HG03439 (cell line): ENCODE measurements at regions not wholly inside any gene's neighbourhood (a gene's known extent, or its start where the extent isn't known, plus 50 kb on each side); places are given as distances from the start of the nearest gene placed in this dataset.

Experiments used
- ATAC-seq: cut with Tn5 transposase; IDR thresholded peaks from one replicate; pipeline ENCODE4 v1.9.1; 2021; ENCODE audit warnings: mild to moderate bottlenecking, moderate library complexity; ENCODE audit not compliant: unreplicated experiment

GRCh38 chr4:65868096-65868824 lies 198.0 kb upstream of the EPHA5 start:
- no peak for ATAC-seq

- ATAC-seq, result no peak
Measured at GRCh38 chr4:65865489-65865888, 195.2 kb upstream of the EPHA5 start.

GRCh38 chr4:65861993-65862392 lies 191.7 kb upstream of the EPHA5 start:
- ATAC-seq, result no peak

GRCh38 chr4:65845199-65845773 lies 175.0 kb upstream of the EPHA5 start:
- no peak for ATAC-seq

- no peak for ATAC-seq
Measured at GRCh38 chr4:65839164-65839931, 169.1 kb upstream of the EPHA5 start.

- ATAC-seq, result no peak
Measured at GRCh38 chr4:65834707-65835106, 164.4 kb upstream of the EPHA5 start.

GRCh38 chr4:65831828-65832227 lies 161.5 kb upstream of the EPHA5 start:
- ATAC-seq, result no peak

GRCh38 chr4:65825116-65825753 lies 154.9 kb upstream of the EPHA5 start:
- no peak for ATAC-seq

GRCh38 chr4:65819192-65819591 lies 148.9 kb upstream of the EPHA5 start:
- ATAC-seq, result no peak

- no peak for ATAC-seq
Measured at GRCh38 chr4:65805936-65806335, 135.6 kb upstream of the EPHA5 start.

GRCh38 chr4:65799513-65799912 lies 129.2 kb upstream of the EPHA5 start:
- ATAC-seq, result no peak

- no peak for ATAC-seq
Measured at GRCh38 chr4:65798498-65799127, 128.3 kb upstream of the EPHA5 start.

GRCh38 chr4:65791812-65792308 lies 121.6 kb upstream of the EPHA5 start:
- no peak for ATAC-seq

GRCh38 chr4:65791111-65791811 lies 121.0 kb upstream of the EPHA5 start:
- ATAC-seq, result no peak

GRCh38 chr4:65789805-65790204 lies 119.5 kb upstream of the EPHA5 start:
- no peak for ATAC-seq

- ATAC-seq, result no peak
Measured at GRCh38 chr4:65789341-65789740, 119.1 kb upstream of the EPHA5 start.

GRCh38 chr4:65777270-65777669 lies 107.0 kb upstream of the EPHA5 start:
- no peak for ATAC-seq

- no peak for ATAC-seq
Measured at GRCh38 chr4:65773636-65774035, 103.3 kb upstream of the EPHA5 start.

GRCh38 chr4:65747386-65747785 lies 77.1 kb upstream of the EPHA5 start:
- no peak for ATAC-seq

- ATAC-seq, result no peak
Measured at GRCh38 chr4:65738134-65738533, 67.8 kb upstream of the EPHA5 start.
